ENCODE measurements at regions not wholly inside any gene's neighbourhood (a gene's known extent, or its start where the extent isn't known, plus 50 kb on each side); places are given as distances from the start of the nearest gene placed in this dataset.

GRCh38 chr3:42012935-42013690, 51.2 kb upstream of the ULK4 start:
- DNase-seq: no peak

GRCh38 chr3:42012383-42012934, 50.6 kb upstream of the ULK4 start:
- DNase-seq: no peak

Measured in NCI-H2107 (cell line).